Small intestine (tissue), 7 donors: ENCODE measurements at regions not wholly inside any gene's neighbourhood (a gene's known extent, or its start where the extent isn't known, plus 50 kb on each side); places are given as distances from the start of the nearest gene placed in this dataset.

ENCODE experiments used
- DNase-seq, 2 donors: peaks; one replicate each; pipeline versions ENCODE4 v3.0.0 to v3.0.0-alpha.2; 2013
- FAIRE-seq: peaks from 2 replicates; lab custom pipeline; 2012; peaks lifted over from hg19 to GRCh38; lab: Jason Lieb, UNC
- H3K27ac ChIP-seq, 3 donors: one replicate each; pipeline ENCODE4 v1.5.1; 2013; ENCODE audit warnings: low read length in 2 of 3, mild to moderate bottlenecking in 2 of 3, control low read depth in 1 of 3, inconsistent platforms in 1 of 3, low read depth in 1 of 3, moderate library complexity in 1 of 3
- H3K27me3 ChIP-seq, 3 donors: one replicate each; pipeline ENCODE4 v1.6.1; 2013; ENCODE audit warnings: low read length in 3 of 3, inconsistent platforms in 1 of 3; ENCODE audit not compliant: control insufficient read depth in 3 of 3, insufficient read depth in 3 of 3
- H3K36me3 ChIP-seq, 3 donors: one replicate each; pipeline ENCODE4 v1.6.1; 2013; ENCODE audit warnings: low read length in 3 of 3, inconsistent platforms in 1 of 3, low read depth in 1 of 3, mild to moderate bottlenecking in 1 of 3, moderate library complexity in 1 of 3; ENCODE audit not compliant: control insufficient read depth in 3 of 3, insufficient read depth in 2 of 3
- H3K4me1 ChIP-seq, 3 donors: one replicate each; pipeline ENCODE4 v1.6.1; 2013; ENCODE audit warnings: low read length in 2 of 3, inconsistent platforms in 1 of 3, low read depth in 1 of 3, mild to moderate bottlenecking in 1 of 3, moderate library complexity in 1 of 3; ENCODE audit not compliant: control insufficient read depth in 3 of 3, insufficient read depth in 2 of 3
- H3K4me3 ChIP-seq, 3 donors: one replicate each; pipeline ENCODE4 v1.5.1; 2013; ENCODE audit warnings: low read length in 3 of 3, control low read depth in 1 of 3, inconsistent platforms in 1 of 3, low read depth in 1 of 3, mild to moderate bottlenecking in 1 of 3, moderate library complexity in 1 of 3
- H3K9me3 ChIP-seq, 2 donors: one replicate each; pipeline ENCODE4 v1.6.1; 2013; ENCODE audit warnings: low read depth in 1 of 2, low read length in 1 of 2; ENCODE audit not compliant: control insufficient read depth in 2 of 2, insufficient read depth in 1 of 2
- WGBS, 3 donors: extraction: QIAGEN DNeasy Blood & Tissue Kit; methylation state at CpG; one replicate each; pipeline ENCODE4 v1.1.7; 2013; 5-methylcytosine and 5-hydroxymethylcytosine counted together
- donor health status: healthy with polysubstance abuse.
- donor health status: control.
- donor health status: control.
- donor health status: Bipolar disorder and iron deficiency.
- donor health status: healthy.

GRCh38 chr3:31409866-31410265 is 122.9 kb upstream of the STT3B start:
- no peak for FAIRE-seq
- WGBS, 3 donors = 89 to 93% (median 92%) methylated on average over 6 of the region's 6 CpGs
- no peak for DNase-seq
- peaks cover 0 to 2% (median 0%) of the 10 kb centered on the region in 3 donors for H3K27me3 ChIP-seq
- no peak overlapping the region for H3K4me3 ChIP-seq
- H3K36me3 ChIP-seq = no peaks in the 10 kb centered on the region
- H3K9me3 ChIP-seq = no peaks in the 10 kb centered on the region
- no peaks in the 10 kb centered on the region for H3K4me1 ChIP-seq
- no peak overlapping the region for H3K27ac ChIP-seq

GRCh38 chr3:31410411-31410810 is 122.3 kb upstream of the STT3B start:
- H3K4me3 ChIP-seq = no peak overlapping the region
- 80 to 90% (median 85%) methylated on average over 3 of the region's 3 CpGs for WGBS, 3 donors
- no peaks in the 10 kb centered on the region for H3K9me3 ChIP-seq
- FAIRE-seq (no peak), DNase-seq (no peak)
- H3K27me3 ChIP-seq = peaks cover 0 to 2% (median 0%) of the 10 kb centered on the region in 3 donors
- no peak overlapping the region for H3K27ac ChIP-seq
- no peaks in the 10 kb centered on the region for H3K36me3 ChIP-seq
- H3K4me1 ChIP-seq = no peaks in the 10 kb centered on the region

- Histone ChIP-seq H3K4me3 (no peak overlapping the region), H3K36me3 (no peaks in the 10 kb centered on the region), H3K9me3 (no peaks in the 10 kb centered on the region), H3K4me1 (no peaks in the 10 kb centered on the region), H3K27ac (no peak overlapping the region), H3K27me3 (no peaks in the 10 kb centered on the region)
- no peak for FAIRE-seq
- DNase-seq = no peak
- WGBS, 3 donors = 88 to 98% (median 93%) methylated on average over 1 of the region's 1 CpG
These were observed 119.9 kb upstream of the STT3B start for GRCh38 chr3:31412832-31413231.

GRCh38 chr3:31413515-31413914 is 119.2 kb upstream of the STT3B start:
- H3K27me3 ChIP-seq = no peaks in the 10 kb centered on the region
- no peaks in the 10 kb centered on the region for H3K36me3 ChIP-seq
- H3K27ac ChIP-seq = no peak overlapping the region
- H3K9me3 ChIP-seq = peaks cover 0 to 2% of the 10 kb centered on the region in 2 donors
- H3K4me3 ChIP-seq = no peak overlapping the region
- no peak for FAIRE-seq
- H3K4me1 ChIP-seq = no peaks in the 10 kb centered on the region
- no peak for DNase-seq

- DNase-seq (no peak), FAIRE-seq (no peak)
- H3K36me3 ChIP-seq = no peaks in the 10 kb centered on the region
- H3K4me3 ChIP-seq = no peak overlapping the region
- H3K27ac ChIP-seq = no peak overlapping the region
- H3K27me3 ChIP-seq = no peaks in the 10 kb centered on the region
- 80 to 92% (median 83%) methylated on average over 4 of the region's 4 CpGs for WGBS, 3 donors
- peaks cover 0 to 2% of the 10 kb centered on the region in 2 donors for H3K9me3 ChIP-seq
- H3K4me1 ChIP-seq = no peaks in the 10 kb centered on the region
These were observed 115.7 kb upstream of the STT3B start for GRCh38 chr3:31416980-31417379.

- Histone ChIP-seq H3K27ac (no peak overlapping the region), H3K9me3 (peaks cover 0 to 2% of the 10 kb centered on the region in 2 donors), H3K36me3 (no peaks in the 10 kb centered on the region), H3K4me1 (no peaks in the 10 kb centered on the region), H3K27me3 (no peaks in the 10 kb centered on the region), H3K4me3 (no peak overlapping the region)
- no peak for DNase-seq
- FAIRE-seq = no peak
- 63 to 79% (median 77%) methylated on average over 1 of the region's 1 CpG for WGBS, 3 donors
These were observed 115.2 kb upstream of the STT3B start for GRCh38 chr3:31417486-31417885.

- DNase-seq (no peak), FAIRE-seq (no peak)
- peaks cover 0 to 2% of the 10 kb centered on the region in 2 donors for H3K9me3 ChIP-seq
- no peaks in the 10 kb centered on the region for H3K36me3 ChIP-seq
- H3K4me1 ChIP-seq = no peaks in the 10 kb centered on the region
- no peaks in the 10 kb centered on the region for H3K27me3 ChIP-seq
- no peak overlapping the region for H3K4me3 ChIP-seq
- H3K27ac ChIP-seq = no peak overlapping the region
- 71 to 81% (median 76%) methylated on average over 4 of the region's 4 CpGs for WGBS, 3 donors
These were observed 112.4 kb upstream of the STT3B start for GRCh38 chr3:31420311-31420710.

GRCh38 chr3:31421314-31422048 is 111.2 kb upstream of the STT3B start:
- 78 to 85% (median 81%) methylated on average over 2 of the region's 2 CpGs for WGBS, 3 donors

GRCh38 chr3:31422237-31422636 is 110.5 kb upstream of the STT3B start:
- Histone ChIP-seq H3K27ac (no peak overlapping the region), H3K4me1 (no peaks in the 10 kb centered on the region), H3K27me3 (no peaks in the 10 kb centered on the region), H3K9me3 (peaks cover 0 to 2% of the 10 kb centered on the region in 2 donors), H3K36me3 (no peaks in the 10 kb centered on the region), H3K4me3 (no peak overlapping the region)
- WGBS, 3 donors = 73 to 96% (median 88%) methylated on average over 1 of the region's 1 CpG
- FAIRE-seq = no peak
- DNase-seq = no peak

More at GRCh38 chr3:31421314-31422048, 111.2 kb upstream of the STT3B start:
- H3K27me3 ChIP-seq = no peaks in the 10 kb centered on the region
- no peak overlapping the region for H3K27ac ChIP-seq
- no peak overlapping the region for H3K4me3 ChIP-seq
- H3K4me1 ChIP-seq = no peaks in the 10 kb centered on the region
- H3K36me3 ChIP-seq = no peaks in the 10 kb centered on the region
- H3K9me3 ChIP-seq = peaks cover 0 to 2% of the 10 kb centered on the region in 2 donors
- no peak for FAIRE-seq
- DNase-seq = no peak
